HG03139 (cell line): ENCODE measurements at regions not wholly inside any gene's neighbourhood (a gene's known extent, or its start where the extent isn't known, plus 50 kb on each side); places are given as distances from the start of the nearest gene placed in this dataset.

Experiments used
- ATAC-seq: cut with Tn5 transposase; IDR thresholded peaks from one replicate; pipeline ENCODE4 v1.9.1; 2021; ENCODE audit not compliant: unreplicated experiment

- no peak for ATAC-seq
These were observed 831.5 kb upstream of the TMEM132C start for GRCh38 chr12:127435439-127435838.

GRCh38 chr12:127438512-127439244 is 828.3 kb upstream of the TMEM132C start:
- ATAC-seq: no peak

- no peak for ATAC-seq
These were observed 821.3 kb upstream of the TMEM132C start for GRCh38 chr12:127445581-127446139.

- no peak for ATAC-seq
These were observed 818.1 kb upstream of the TMEM132C start for GRCh38 chr12:127448906-127449305.

GRCh38 chr12:127450826-127451225 is 816.1 kb upstream of the TMEM132C start:
- no peak for ATAC-seq

GRCh38 chr12:127455347-127456265 is 811.4 kb upstream of the TMEM132C start:
- ATAC-seq: no peak

- no peak for ATAC-seq
These were observed 809.2 kb upstream of the TMEM132C start for GRCh38 chr12:127457726-127458125.

GRCh38 chr12:127459166-127459565 is 807.8 kb upstream of the TMEM132C start:
- ATAC-seq: no peak

- ATAC-seq: no peak
These were observed 807.3 kb upstream of the TMEM132C start for GRCh38 chr12:127459687-127460086.

- no peak for ATAC-seq
These were observed 803.7 kb upstream of the TMEM132C start for GRCh38 chr12:127463237-127463636.

GRCh38 chr12:127469331-127469730 is 797.6 kb upstream of the TMEM132C start:
- no peak for ATAC-seq

GRCh38 chr12:127473766-127474165 is 793.2 kb upstream of the TMEM132C start:
- ATAC-seq: no peak

GRCh38 chr12:127479256-127479655 is 787.7 kb upstream of the TMEM132C start:
- ATAC-seq: no peak

GRCh38 chr12:127480775-127481314 is 786.1 kb upstream of the TMEM132C start:
- ATAC-seq: no peak

GRCh38 chr12:127482950-127483349 is 784.0 kb upstream of the TMEM132C start:
- no peak for ATAC-seq

- no peak for ATAC-seq
These were observed 781.4 kb upstream of the TMEM132C start for GRCh38 chr12:127485528-127485927.

GRCh38 chr12:127487031-127487430 is 779.9 kb upstream of the TMEM132C start:
- ATAC-seq: no peak

GRCh38 chr12:127489061-127489460 is 777.9 kb upstream of the TMEM132C start:
- ATAC-seq: no peak

- ATAC-seq: no peak
These were observed 771.7 kb upstream of the TMEM132C start for GRCh38 chr12:127494961-127495915.

GRCh38 chr12:127496255-127496654 is 770.7 kb upstream of the TMEM132C start:
- no peak for ATAC-seq
